Lung (tissue), 11 donors: ENCODE measurements at regions not wholly inside any gene's neighbourhood (a gene's known extent, or its start where the extent isn't known, plus 50 kb on each side); places are given as distances from the start of the nearest gene placed in this dataset.

Source experiments
- ATAC-seq: fragments of 200-7000 bp; cut with Tn5 transposase; one replicate; pipeline ENCODE4 v1.9.1; 2020; ENCODE audit warnings: moderate number of reproducible peaks; ENCODE audit not compliant: insufficient read depth, low FRiP score
- DNase-seq, 3 donors: peaks; one replicate each; pipeline ENCODE4 v3.0.0-alpha.2; 2013 to 2017
- H3K27ac ChIP-seq, 2 donors: one replicate each; pipeline ENCODE4 v1.5.1; 2013; ENCODE audit warnings: mild to moderate bottlenecking in 2 of 2, moderate library complexity in 2 of 2, control low read depth in 1 of 2, inconsistent platforms in 1 of 2, low read depth in 1 of 2, low read length in 1 of 2
- H3K27me3 ChIP-seq, 3 donors: one replicate each; pipeline ENCODE4 v1.5.1; 2013; ENCODE audit warnings: low read length in 2 of 3; ENCODE audit not compliant: control insufficient read depth in 3 of 3, insufficient read depth in 3 of 3
- H3K36me3 ChIP-seq, 4 donors: one replicate each; pipeline ENCODE4 v1.5.1; 2013; ENCODE audit warnings: low read length in 4 of 4, mild to moderate bottlenecking in 1 of 4, moderate library complexity in 1 of 4; ENCODE audit not compliant: control insufficient read depth in 4 of 4, insufficient read depth in 4 of 4
- H3K4me1 ChIP-seq, 5 donors: one replicate each; pipeline ENCODE4 v1.5.1; 2013; ENCODE audit warnings: low read length in 5 of 5, mild to moderate bottlenecking in 2 of 5, moderate library complexity in 1 of 5; ENCODE audit not compliant: control insufficient read depth in 5 of 5, insufficient read depth in 5 of 5
- H3K4me3 ChIP-seq: one replicate; pipeline ENCODE4 v1.5.1; 2013; ENCODE audit warnings: mild to moderate bottlenecking, control low read depth, moderate library complexity
- H3K9ac ChIP-seq, 2 donors: one replicate each; pipeline ENCODE4 v1.5.1; 2013; ENCODE audit warnings: low read length in 2 of 2, control low read depth in 1 of 2; ENCODE audit not compliant: insufficient read depth in 1 of 2
- H3K9me3 ChIP-seq, 4 donors: one replicate each; pipeline ENCODE4 v1.5.1; 2013; ENCODE audit warnings: low read length in 3 of 4, mild to moderate bottlenecking in 1 of 4, moderate library complexity in 1 of 4; ENCODE audit not compliant: control insufficient read depth in 4 of 4, insufficient read depth in 3 of 4
- CTCF ChIP-seq: IDR thresholded peaks from 2 replicates; pipeline ENCODE4 v1.5.1; 2012; ENCODE audit warnings: mild to moderate bottlenecking; ENCODE audit errors: control extremely low read depth, extremely low read depth
- WGBS, 2 donors: extraction: QIAGEN DNeasy Blood & Tissue Kit; methylation state at CpG; one replicate each; pipeline ENCODE4 v1.1.7; 2013; 5-methylcytosine and 5-hydroxymethylcytosine counted together
- donor health status: control.
- donor health status: control.
- donor health status: Bipolar disorder and iron deficiency.
- donor health status: healthy.
- donor health status: DM: yes; HTN: yes; CAD: no.

GRCh38 chr21:14895792-14896191 is 169.0 kb downstream of the NRIP1 start:
- no peak overlapping the region for H3K27ac ChIP-seq
- 85 to 89% methylated on average over 2 of the region's 2 CpGs for WGBS, 2 donors

GRCh38 chr21:14890141-14890540 is 174.7 kb downstream of the NRIP1 start:
- H3K4me3 ChIP-seq = no peak overlapping the region
- WGBS, 2 donors = 96 to 99% methylated on average over 2 of the region's 2 CpGs
- H3K36me3 ChIP-seq = no peaks in the 10 kb centered on the region
- no peak for TF ChIP-seq CTCF
- H3K9me3 ChIP-seq = no peaks in the 10 kb centered on the region
- DNase-seq (no peak), ATAC-seq (no peak)
- no peak overlapping the region for H3K9ac ChIP-seq
- H3K27me3 ChIP-seq = no peaks in the 10 kb centered on the region
- no peak overlapping the region for H3K27ac ChIP-seq
- peaks cover 0 to 7% (median 2%) of the 10 kb centered on the region in 5 donors for H3K4me1 ChIP-seq

More at GRCh38 chr21:14895792-14896191, 169.0 kb downstream of the NRIP1 start:
- Histone ChIP-seq H3K36me3 (no peaks in the 10 kb centered on the region), H3K9me3 (no peaks in the 10 kb centered on the region), H3K9ac (no peak overlapping the region), H3K4me3 (no peak overlapping the region), H3K27me3 (no peaks in the 10 kb centered on the region), H3K4me1 (no peaks in the 10 kb centered on the region)
- TF ChIP-seq CTCF = no peak
- DNase-seq = no peak
- ATAC-seq = no peak

- no peaks in the 10 kb centered on the region for H3K36me3 ChIP-seq
- H3K27ac ChIP-seq = no peak overlapping the region
- H3K9ac ChIP-seq = no peak overlapping the region
- ATAC-seq (no peak), DNase-seq (no peak)
- no peak for TF ChIP-seq CTCF
- no peaks in the 10 kb centered on the region for H3K9me3 ChIP-seq
- H3K4me1 ChIP-seq = peaks cover 0 to 7% (median 2%) of the 10 kb centered on the region in 5 donors
- 40 to 63% methylated on average over 5 of the region's 5 CpGs for WGBS, 2 donors
- no peak overlapping the region for H3K4me3 ChIP-seq
- H3K27me3 ChIP-seq = no peaks in the 10 kb centered on the region
Measured at GRCh38 chr21:14889080-14889810, 175.6 kb downstream of the NRIP1 start.
